ENCODE measurements at regions not wholly inside any gene's neighbourhood (a gene's known extent, or its start where the extent isn't known, plus 50 kb on each side); places are given as distances from the start of the nearest gene placed in this dataset.

GRCh38 chr2:198499539-198499938, 695.1 kb downstream of the PLCL1 start:
- H3K4me3 ChIP-seq (ENCODE audit: insufficient read length, low read depth) = no peak overlapping the region
- TF ChIP-seq ZNF274 (IDR thresholded peaks at IDR 0.05; ENCODE audit: low read depth, low read length) (no peak), YY1 (IDR thresholded peaks at IDR 0.05; ENCODE audit: insufficient read depth, insufficient read length) (no peak), SUZ12 (IDR thresholded peaks at IDR 0.05; ENCODE audit: extremely low read depth, insufficient read depth, insufficient read length) (no peak)
- no peaks in the 10 kb centered on the region for H3K9me3 ChIP-seq (ENCODE audit: insufficient read depth, low read length)
- H3K27me3 ChIP-seq (ENCODE audit: insufficient read depth, insufficient read length) = no peaks in the 10 kb centered on the region
- no peaks in the 10 kb centered on the region for H3K4me1 ChIP-seq (ENCODE audit: insufficient read depth, insufficient read length)
- H3K36me3 ChIP-seq (ENCODE audit: insufficient read depth, insufficient read length, low read length) = no peaks in the 10 kb centered on the region
- H3K9ac ChIP-seq (ENCODE audit: insufficient read length, low read depth) = no peak overlapping the region
- no peak for DNase-seq (ENCODE audit: low read depth, low spot score)

GRCh38 chr2:198498516-198498915, 694.1 kb downstream of the PLCL1 start:
- no peaks in the 10 kb centered on the region for H3K4me1 ChIP-seq (ENCODE audit: insufficient read depth, insufficient read length)
- no peak for DNase-seq (ENCODE audit: low read depth, low spot score)
- no peaks in the 10 kb centered on the region for H3K9me3 ChIP-seq (ENCODE audit: insufficient read depth, low read length)
- H3K27me3 ChIP-seq (ENCODE audit: insufficient read depth, insufficient read length) = no peaks in the 10 kb centered on the region
- H3K9ac ChIP-seq (ENCODE audit: insufficient read length, low read depth) = no peak overlapping the region
- H3K4me3 ChIP-seq (ENCODE audit: insufficient read length, low read depth) = no peak overlapping the region
- TF ChIP-seq SUZ12 (IDR thresholded peaks at IDR 0.05; ENCODE audit: extremely low read depth, insufficient read depth, insufficient read length) (no peak), ZNF274 (IDR thresholded peaks at IDR 0.05; ENCODE audit: low read depth, low read length) (no peak), YY1 (IDR thresholded peaks at IDR 0.05; ENCODE audit: insufficient read depth, insufficient read length) (no peak)
- no peaks in the 10 kb centered on the region for H3K36me3 ChIP-seq (ENCODE audit: insufficient read depth, insufficient read length, low read length)

GRCh38 chr2:198498048-198498447, 693.7 kb downstream of the PLCL1 start:
- Histone ChIP-seq H3K36me3 (ENCODE audit: insufficient read depth, insufficient read length, low read length) (no peaks in the 10 kb centered on the region), H3K9me3 (ENCODE audit: insufficient read depth, low read length) (no peaks in the 10 kb centered on the region), H3K4me3 (ENCODE audit: insufficient read length, low read depth) (no peak overlapping the region), H3K9ac (ENCODE audit: insufficient read length, low read depth) (no peak overlapping the region), H3K27me3 (ENCODE audit: insufficient read depth, insufficient read length) (no peaks in the 10 kb centered on the region), H3K4me1 (ENCODE audit: insufficient read depth, insufficient read length) (no peaks in the 10 kb centered on the region)
- TF ChIP-seq YY1 (IDR thresholded peaks at IDR 0.05; ENCODE audit: insufficient read depth, insufficient read length) (no peak), ZNF274 (IDR thresholded peaks at IDR 0.05; ENCODE audit: low read depth, low read length) (no peak), SUZ12 (IDR thresholded peaks at IDR 0.05; ENCODE audit: extremely low read depth, insufficient read depth, insufficient read length) (no peak)
- DNase-seq (ENCODE audit: low read depth, low spot score) = no peak

DNA sequence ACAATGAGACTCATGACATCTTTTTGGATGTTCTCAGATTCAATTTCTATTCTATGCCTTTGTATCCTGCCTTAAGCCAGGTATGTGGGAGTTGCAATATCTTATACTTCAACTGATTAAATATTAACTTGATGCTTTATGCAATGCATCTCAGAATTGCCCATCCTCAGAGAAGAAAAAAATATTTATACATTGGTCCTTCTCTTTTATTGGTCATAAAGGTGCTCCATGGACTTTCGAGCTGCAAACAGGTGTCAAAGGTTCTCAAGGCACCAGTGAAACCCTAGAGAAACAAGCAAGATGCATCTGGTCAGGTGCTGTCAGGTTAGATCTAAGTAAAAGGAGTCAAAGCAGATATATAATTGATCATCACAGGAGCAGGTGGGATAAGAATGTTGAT, 690.5 kb downstream of the PLCL1 start:
- H3K9ac ChIP-seq (ENCODE audit: insufficient read length, low read depth) = no peak overlapping the region
- TF ChIP-seq ZNF274 (IDR thresholded peaks at IDR 0.05; ENCODE audit: low read depth, low read length) (no peak), YY1 (IDR thresholded peaks at IDR 0.05; ENCODE audit: insufficient read depth, insufficient read length) (no peak), SUZ12 (IDR thresholded peaks at IDR 0.05; ENCODE audit: extremely low read depth, insufficient read depth, insufficient read length) (no peak)
- no peaks in the 10 kb centered on the region for H3K27me3 ChIP-seq (ENCODE audit: insufficient read depth, insufficient read length)

GRCh38 chr2:198490748-198491147, 686.4 kb downstream of the PLCL1 start:
- Histone ChIP-seq H3K9me3 (ENCODE audit: insufficient read depth, low read length) (no peaks in the 10 kb centered on the region), H3K27me3 (ENCODE audit: insufficient read depth, insufficient read length) (no peaks in the 10 kb centered on the region), H3K4me1 (ENCODE audit: insufficient read depth, insufficient read length) (no peaks in the 10 kb centered on the region), H3K9ac (ENCODE audit: insufficient read length, low read depth) (no peak overlapping the region), H3K36me3 (ENCODE audit: insufficient read depth, insufficient read length, low read length) (no peaks in the 10 kb centered on the region), H3K4me3 (ENCODE audit: insufficient read length, low read depth) (no peak overlapping the region)
- DNase-seq (ENCODE audit: low read depth, low spot score) = no peak
- no peak for TF ChIP-seq SUZ12 (IDR thresholded peaks at IDR 0.05; ENCODE audit: extremely low read depth, insufficient read depth, insufficient read length)
- no peak for TF ChIP-seq ZNF274 (IDR thresholded peaks at IDR 0.05; ENCODE audit: low read depth, low read length)
- TF ChIP-seq YY1 (IDR thresholded peaks at IDR 0.05; ENCODE audit: insufficient read depth, insufficient read length) = no peak

More for the DNA sequence above, 690.5 kb downstream of the PLCL1 start:
- Histone ChIP-seq H3K36me3 (ENCODE audit: insufficient read depth, insufficient read length, low read length) (no peaks in the 10 kb centered on the region), H3K4me1 (ENCODE audit: insufficient read depth, insufficient read length) (no peaks in the 10 kb centered on the region), H3K4me3 (ENCODE audit: insufficient read length, low read depth) (no peak overlapping the region), H3K9me3 (ENCODE audit: insufficient read depth, low read length) (no peaks in the 10 kb centered on the region)
- DNase-seq (ENCODE audit: low read depth, low spot score) = no peak

- H3K36me3 ChIP-seq (ENCODE audit: insufficient read depth, insufficient read length, low read length) = no peaks in the 10 kb centered on the region
- H3K27me3 ChIP-seq (ENCODE audit: insufficient read depth, insufficient read length) = no peaks in the 10 kb centered on the region
- H3K9me3 ChIP-seq (ENCODE audit: insufficient read depth, low read length) = no peaks in the 10 kb centered on the region
- H3K9ac ChIP-seq (ENCODE audit: insufficient read length, low read depth) = no peak overlapping the region
- no peak overlapping the region for H3K4me3 ChIP-seq (ENCODE audit: insufficient read length, low read depth)
- no peak for TF ChIP-seq ZNF274 (IDR thresholded peaks at IDR 0.05; ENCODE audit: low read depth, low read length)
- TF ChIP-seq SUZ12 (IDR thresholded peaks at IDR 0.05; ENCODE audit: extremely low read depth, insufficient read depth, insufficient read length) = no peak
- TF ChIP-seq YY1 (IDR thresholded peaks at IDR 0.05; ENCODE audit: insufficient read depth, insufficient read length) = no peak
- H3K4me1 ChIP-seq (ENCODE audit: insufficient read depth, insufficient read length) = no peaks in the 10 kb centered on the region
- DNase-seq (ENCODE audit: low read depth, low spot score) = no peak
Measured at GRCh38 chr2:198488964-198489363, 684.6 kb downstream of the PLCL1 start.

DNA sequence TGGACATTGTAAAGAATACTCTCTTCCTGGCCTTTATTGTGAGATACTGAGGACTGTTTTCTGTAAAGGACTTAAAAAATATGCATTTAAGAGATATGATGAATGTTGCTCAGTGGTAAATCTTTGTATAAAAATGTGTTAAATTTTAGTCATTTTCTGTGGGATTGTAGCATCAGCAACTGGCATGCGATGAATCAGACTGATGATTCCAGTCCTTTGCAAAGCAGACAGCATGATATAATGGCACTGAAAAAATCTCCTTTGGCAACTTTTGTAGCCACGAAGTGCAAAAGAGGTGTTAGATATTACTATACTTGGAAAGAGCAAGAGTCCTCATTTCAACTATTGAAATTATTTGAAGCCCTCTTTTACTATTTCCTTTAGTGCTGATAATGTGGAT, 678.7 kb downstream of the PLCL1 start:
- no peaks in the 10 kb centered on the region for H3K4me1 ChIP-seq (ENCODE audit: insufficient read depth, insufficient read length)
- H3K9me3 ChIP-seq (ENCODE audit: insufficient read depth, low read length) = no peaks in the 10 kb centered on the region
- DNase-seq (ENCODE audit: low read depth, low spot score) = no peak
- no peaks in the 10 kb centered on the region for H3K27me3 ChIP-seq (ENCODE audit: insufficient read depth, insufficient read length)
- H3K4me3 ChIP-seq (ENCODE audit: insufficient read length, low read depth) = no peak overlapping the region
- no peak for TF ChIP-seq ZNF274 (IDR thresholded peaks at IDR 0.05; ENCODE audit: low read depth, low read length)
- TF ChIP-seq YY1 (IDR thresholded peaks at IDR 0.05; ENCODE audit: insufficient read depth, insufficient read length) = no peak
- no peak for TF ChIP-seq SUZ12 (IDR thresholded peaks at IDR 0.05; ENCODE audit: extremely low read depth, insufficient read depth, insufficient read length)
- no peak overlapping the region for H3K9ac ChIP-seq (ENCODE audit: insufficient read length, low read depth)
- no peaks in the 10 kb centered on the region for H3K36me3 ChIP-seq (ENCODE audit: insufficient read depth, insufficient read length, low read length)
